AG04450 (cell line): ENCODE measurements at regions not wholly inside any gene's neighbourhood (a gene's known extent, or its start where the extent isn't known, plus 50 kb on each side); places are given as distances from the start of the nearest gene placed in this dataset.
"Not testable (repeated sequence)": the region's sequence is repeated elsewhere in the genome, so short reads cannot be mapped to it uniquely, and the experiment has no call there.

Source experiments
- CTCF ChIA-PET: fragments of 300-600, 350-600 bp; formaldehyde crosslinking; extraction: SDS; loops from one replicate; lab custom pipeline; 2022; ENCODE audit warnings: antibody characterized with exemption, inconsistent platforms; lab: Charles Lee
- POLR2A ChIA-PET: fragments of 350-600 bp; formaldehyde crosslinking; extraction: SDS; loops from one replicate; lab custom pipeline; 2021; ENCODE audit warnings: antibody characterized with exemption, inconsistent platforms; lab: Yijun Ruan, JAX
- DNase-seq: peaks from one replicate; pipeline ENCODE4 v3.0.0-alpha.2; 2011; ENCODE audit warnings: low read depth, low spot score
- H3K27ac ChIP-seq: one replicate; pipeline ENCODE4 v1.5.1; 2012; ENCODE audit warnings: low read depth, low read length, control low read depth
- H3K27me3 ChIP-seq: one replicate; pipeline ENCODE4 v1.6.0; 2012; ENCODE audit warnings: low read length; ENCODE audit not compliant: control insufficient read depth, insufficient read depth
- H3K4me3 ChIP-seq: 2 replicates; pipeline ENCODE4 v1.5.1; 2011; ENCODE audit warnings: mild to moderate bottlenecking, low read depth, low read length, control low read depth
- H3K9me3 ChIP-seq: 2 replicates; pipeline ENCODE4 v1.5.1; 2012; ENCODE audit warnings: low read length; ENCODE audit not compliant: control insufficient read depth, insufficient read depth
- TF ChIP-seq, protein P1 (sequence below): IDR thresholded peaks from 2 replicates; pipeline ENCODE4 v1.5.1; 2011; ENCODE audit warnings: low read depth, low read length, control low read depth, inconsistent platforms

DNA sequence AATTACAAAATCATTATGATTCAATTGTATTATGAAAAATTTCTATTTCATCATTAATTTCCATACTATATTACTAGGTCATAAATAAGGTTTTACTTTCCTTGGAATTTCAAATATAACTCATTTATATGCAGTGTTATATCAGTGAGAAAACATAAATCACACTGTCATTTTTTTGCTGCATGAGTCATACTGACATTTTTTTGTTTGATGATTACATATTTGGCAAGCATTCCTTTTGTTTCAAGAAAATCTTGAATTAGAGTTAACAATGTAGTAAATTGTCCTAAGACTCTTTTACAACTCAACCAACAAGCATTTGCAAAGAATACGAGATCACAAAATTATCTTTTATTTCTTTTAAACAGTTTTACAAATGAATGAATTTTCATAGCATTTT, 298.4 kb upstream of the SEMA6A start:
- TF ChIP-seq, protein P1, sequence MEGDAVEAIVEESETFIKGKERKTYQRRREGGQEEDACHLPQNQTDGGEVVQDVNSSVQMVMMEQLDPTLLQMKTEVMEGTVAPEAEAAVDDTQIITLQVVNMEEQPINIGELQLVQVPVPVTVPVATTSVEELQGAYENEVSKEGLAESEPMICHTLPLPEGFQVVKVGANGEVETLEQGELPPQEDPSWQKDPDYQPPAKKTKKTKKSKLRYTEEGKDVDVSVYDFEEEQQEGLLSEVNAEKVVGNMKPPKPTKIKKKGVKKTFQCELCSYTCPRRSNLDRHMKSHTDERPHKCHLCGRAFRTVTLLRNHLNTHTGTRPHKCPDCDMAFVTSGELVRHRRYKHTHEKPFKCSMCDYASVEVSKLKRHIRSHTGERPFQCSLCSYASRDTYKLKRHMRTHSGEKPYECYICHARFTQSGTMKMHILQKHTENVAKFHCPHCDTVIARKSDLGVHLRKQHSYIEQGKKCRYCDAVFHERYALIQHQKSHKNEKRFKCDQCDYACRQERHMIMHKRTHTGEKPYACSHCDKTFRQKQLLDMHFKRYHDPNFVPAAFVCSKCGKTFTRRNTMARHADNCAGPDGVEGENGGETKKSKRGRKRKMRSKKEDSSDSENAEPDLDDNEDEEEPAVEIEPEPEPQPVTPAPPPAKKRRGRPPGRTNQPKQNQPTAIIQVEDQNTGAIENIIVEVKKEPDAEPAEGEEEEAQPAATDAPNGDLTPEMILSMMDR = no peak
- no peak overlapping the region for H3K4me3 ChIP-seq
- CTCF ChIA-PET = no interaction called here
- no peaks in the 10 kb centered on the region for H3K27me3 ChIP-seq
- no peak for DNase-seq
- peaks cover 19% of the 10 kb centered on the region for H3K9me3 ChIP-seq
- POLR2A ChIA-PET = no interaction called here
- no peak overlapping the region for H3K27ac ChIP-seq

DNA sequence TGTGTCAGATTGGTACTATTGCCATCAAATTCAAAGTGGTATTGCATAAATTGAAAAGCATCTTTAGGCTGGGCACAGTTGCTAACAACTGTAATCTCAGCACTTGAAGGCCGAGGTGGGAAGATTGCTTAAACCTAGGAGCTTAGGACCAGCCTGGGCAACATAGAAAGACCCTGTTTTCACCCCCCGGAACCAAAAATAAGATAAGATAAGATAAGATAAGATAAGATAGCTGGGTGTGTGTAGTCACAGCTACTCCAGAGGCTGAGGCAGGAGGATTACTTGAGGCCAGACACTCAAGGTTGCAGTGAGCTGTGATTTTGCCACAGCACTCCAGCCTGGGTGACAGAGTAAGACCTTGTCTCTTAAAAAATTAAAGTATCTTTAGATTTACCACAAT, 297.9 kb upstream of the SEMA6A start:
- TF ChIP-seq, protein P1 = no peak
- ChIA-PET CTCF (no interaction called here), POLR2A (no interaction called here)
- no peak for DNase-seq
- H3K9me3 ChIP-seq = peaks cover 14% of the 10 kb centered on the region
- no peak overlapping the region for H3K4me3 ChIP-seq
- no peak overlapping the region for H3K27ac ChIP-seq
- H3K27me3 ChIP-seq = no peaks in the 10 kb centered on the region

DNA sequence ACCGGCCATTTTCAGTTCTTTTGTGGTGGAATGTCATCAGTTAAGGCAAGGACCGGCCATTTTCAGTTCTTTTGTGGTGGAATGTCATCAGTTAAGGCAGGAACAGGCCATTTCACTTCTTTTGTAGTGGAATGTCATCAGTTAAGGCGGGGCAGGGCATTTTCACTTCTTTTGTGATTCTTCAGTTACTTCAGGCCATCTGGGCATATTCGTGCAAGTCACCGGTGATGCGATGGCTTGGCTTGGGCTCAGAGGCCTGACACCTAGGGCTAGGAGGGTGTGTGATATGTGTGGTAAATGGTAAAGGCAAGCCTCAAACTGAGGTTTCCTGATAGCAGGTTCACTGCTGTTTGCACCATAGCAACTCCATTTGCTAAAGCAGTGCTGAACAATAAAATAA, 293.2 kb upstream of the SEMA6A start:
- H3K4me3 ChIP-seq, DNase-seq, POLR2A ChIA-PET, H3K27me3 ChIP-seq, H3K27ac ChIP-seq, CTCF ChIA-PET: not testable (repeated sequence)
- H3K9me3 ChIP-seq = peaks cover 14% of the 10 kb centered on the region

DNA sequence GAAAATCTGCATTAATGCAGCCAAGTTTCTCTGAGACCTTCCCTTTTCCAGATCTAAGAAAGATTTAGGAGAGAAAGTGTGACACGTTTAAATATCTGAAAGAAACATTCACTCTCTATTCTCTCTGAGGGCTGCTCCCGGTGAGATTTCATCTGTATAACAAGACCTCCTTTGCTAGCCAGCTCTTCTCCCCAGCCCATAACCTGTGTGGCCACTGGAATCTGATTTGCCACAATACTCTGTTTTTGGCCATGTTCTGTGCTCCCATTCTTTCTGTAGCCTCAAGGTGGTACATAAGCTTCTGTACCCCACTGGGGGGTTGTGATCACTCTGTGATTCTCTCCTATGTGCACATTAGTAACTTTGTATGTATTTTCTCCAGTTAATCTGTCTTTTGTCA, 291.0 kb upstream of the SEMA6A start:
- TF ChIP-seq, protein P1 = no peak
- H3K27me3 ChIP-seq = no peaks in the 10 kb centered on the region
- ChIA-PET CTCF (no interaction called here), POLR2A (no interaction called here)
- no peak overlapping the region for H3K4me3 ChIP-seq
- DNase-seq = no peak
- H3K9me3 ChIP-seq = peaks cover 10% of the 10 kb centered on the region
- H3K27ac ChIP-seq = no peak overlapping the region

DNA sequence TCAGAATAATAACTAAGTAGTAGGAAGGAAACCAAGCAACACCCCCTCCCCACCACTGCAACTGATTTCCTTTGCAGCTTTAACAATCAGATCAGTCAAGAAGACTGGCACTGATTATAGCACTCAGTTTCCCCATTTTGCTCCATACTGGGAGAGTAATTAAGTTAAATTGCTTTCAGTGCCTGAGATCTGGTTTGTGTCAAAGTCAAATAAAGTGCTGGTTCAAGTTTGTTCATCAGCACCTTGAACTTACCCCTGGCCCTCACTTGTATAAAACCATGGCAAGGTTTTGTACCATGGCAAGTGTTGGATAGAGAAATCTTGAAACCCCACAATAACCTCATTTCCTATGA, 290.2 kb upstream of the SEMA6A start:
- CTCF ChIA-PET = no interaction called here
- TF ChIP-seq, protein P1 = no peak
- H3K27me3 ChIP-seq = no peaks in the 10 kb centered on the region
- POLR2A ChIA-PET = no interaction called here
- DNase-seq = no peak
- H3K27ac ChIP-seq = no peak overlapping the region
- peaks cover 7% of the 10 kb centered on the region for H3K9me3 ChIP-seq
- no peak overlapping the region for H3K4me3 ChIP-seq
